ENCODE measurements at regions not wholly inside any gene's neighbourhood (a gene's known extent, or its start where the extent isn't known, plus 50 kb on each side); places are given as distances from the start of the nearest gene placed in this dataset.

DNA sequence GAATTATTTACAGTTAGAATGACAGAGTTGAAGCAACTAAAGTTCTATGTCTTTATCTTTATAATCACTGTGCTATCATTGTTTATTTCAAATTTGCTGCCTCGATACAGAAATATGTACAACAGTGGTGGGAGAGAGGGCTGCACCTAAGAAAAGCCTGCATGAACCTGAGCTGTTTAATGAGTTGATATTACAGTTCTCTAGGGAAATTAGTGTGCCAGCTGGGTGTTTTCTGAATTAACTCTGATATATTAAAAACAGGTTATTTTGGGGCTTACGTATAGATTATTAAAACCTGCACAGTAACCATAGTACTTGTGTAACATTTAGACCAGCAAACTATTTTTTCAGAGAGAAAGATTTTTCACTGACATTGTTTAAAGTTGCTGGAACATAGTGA lies 750.5 kb upstream of the DDX18 start:
- TF ChIP-seq, protein P1, sequence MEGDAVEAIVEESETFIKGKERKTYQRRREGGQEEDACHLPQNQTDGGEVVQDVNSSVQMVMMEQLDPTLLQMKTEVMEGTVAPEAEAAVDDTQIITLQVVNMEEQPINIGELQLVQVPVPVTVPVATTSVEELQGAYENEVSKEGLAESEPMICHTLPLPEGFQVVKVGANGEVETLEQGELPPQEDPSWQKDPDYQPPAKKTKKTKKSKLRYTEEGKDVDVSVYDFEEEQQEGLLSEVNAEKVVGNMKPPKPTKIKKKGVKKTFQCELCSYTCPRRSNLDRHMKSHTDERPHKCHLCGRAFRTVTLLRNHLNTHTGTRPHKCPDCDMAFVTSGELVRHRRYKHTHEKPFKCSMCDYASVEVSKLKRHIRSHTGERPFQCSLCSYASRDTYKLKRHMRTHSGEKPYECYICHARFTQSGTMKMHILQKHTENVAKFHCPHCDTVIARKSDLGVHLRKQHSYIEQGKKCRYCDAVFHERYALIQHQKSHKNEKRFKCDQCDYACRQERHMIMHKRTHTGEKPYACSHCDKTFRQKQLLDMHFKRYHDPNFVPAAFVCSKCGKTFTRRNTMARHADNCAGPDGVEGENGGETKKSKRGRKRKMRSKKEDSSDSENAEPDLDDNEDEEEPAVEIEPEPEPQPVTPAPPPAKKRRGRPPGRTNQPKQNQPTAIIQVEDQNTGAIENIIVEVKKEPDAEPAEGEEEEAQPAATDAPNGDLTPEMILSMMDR (IDR thresholded peaks at IDR 0.05; ENCODE audit: insufficient read depth, low read depth, low read length), result no peak
- TF ChIP-seq EZH2 (IDR thresholded peaks at IDR 0.05; ENCODE audit: insufficient read depth, low read length), result no peak
